Esophagus (tissue), 2 donors: ENCODE measurements at regions not wholly inside any gene's neighbourhood (a gene's known extent, or its start where the extent isn't known, plus 50 kb on each side); places are given as distances from the start of the nearest gene placed in this dataset.

Source experiments
- H3K27ac ChIP-seq, 2 donors: one replicate each; pipeline ENCODE4 v1.5.1; 2013; ENCODE audit warnings: low read depth in 2 of 2, mild to moderate bottlenecking in 2 of 2, inconsistent platforms in 1 of 2, low read length in 1 of 2, moderate library complexity in 1 of 2
- H3K27me3 ChIP-seq, 2 donors: one replicate each; pipeline ENCODE4 v1.6.1; 2013; ENCODE audit warnings: low read length in 2 of 2, control low read depth in 1 of 2, mild to moderate bottlenecking in 1 of 2; ENCODE audit not compliant: insufficient read depth in 2 of 2, control insufficient read depth in 1 of 2
- H3K36me3 ChIP-seq, 2 donors: one replicate each; pipeline ENCODE4 v1.6.1; 2013; ENCODE audit warnings: low read length in 1 of 2; ENCODE audit not compliant: control insufficient read depth in 2 of 2, insufficient read depth in 2 of 2
- H3K4me1 ChIP-seq, 2 donors: one replicate each; pipeline ENCODE4 v1.6.1; 2013; ENCODE audit warnings: low read length in 1 of 2; ENCODE audit not compliant: control insufficient read depth in 2 of 2, insufficient read depth in 2 of 2
- H3K4me3 ChIP-seq, 2 donors: one replicate each; pipeline ENCODE4 v1.5.1; 2013; ENCODE audit warnings: low read length in 2 of 2, mild to moderate bottlenecking in 2 of 2, low read depth in 1 of 2, moderate library complexity in 1 of 2
- H3K9me3 ChIP-seq, 2 donors: one replicate each; pipeline ENCODE4 v1.6.1; 2013; ENCODE audit warnings: mild to moderate bottlenecking in 2 of 2, low read depth in 1 of 2, low read length in 1 of 2, moderate library complexity in 1 of 2; ENCODE audit not compliant: control insufficient read depth in 2 of 2, insufficient read depth in 1 of 2
- WGBS, 2 donors: extraction: QIAGEN DNeasy Blood & Tissue Kit; methylation state at CpG; one replicate each; pipeline ENCODE4 v1.1.7; 2013; 5-methylcytosine and 5-hydroxymethylcytosine counted together
- donor health status: healthy with polysubstance abuse.
- donor health status: Bipolar disorder and iron deficiency.

DNA sequence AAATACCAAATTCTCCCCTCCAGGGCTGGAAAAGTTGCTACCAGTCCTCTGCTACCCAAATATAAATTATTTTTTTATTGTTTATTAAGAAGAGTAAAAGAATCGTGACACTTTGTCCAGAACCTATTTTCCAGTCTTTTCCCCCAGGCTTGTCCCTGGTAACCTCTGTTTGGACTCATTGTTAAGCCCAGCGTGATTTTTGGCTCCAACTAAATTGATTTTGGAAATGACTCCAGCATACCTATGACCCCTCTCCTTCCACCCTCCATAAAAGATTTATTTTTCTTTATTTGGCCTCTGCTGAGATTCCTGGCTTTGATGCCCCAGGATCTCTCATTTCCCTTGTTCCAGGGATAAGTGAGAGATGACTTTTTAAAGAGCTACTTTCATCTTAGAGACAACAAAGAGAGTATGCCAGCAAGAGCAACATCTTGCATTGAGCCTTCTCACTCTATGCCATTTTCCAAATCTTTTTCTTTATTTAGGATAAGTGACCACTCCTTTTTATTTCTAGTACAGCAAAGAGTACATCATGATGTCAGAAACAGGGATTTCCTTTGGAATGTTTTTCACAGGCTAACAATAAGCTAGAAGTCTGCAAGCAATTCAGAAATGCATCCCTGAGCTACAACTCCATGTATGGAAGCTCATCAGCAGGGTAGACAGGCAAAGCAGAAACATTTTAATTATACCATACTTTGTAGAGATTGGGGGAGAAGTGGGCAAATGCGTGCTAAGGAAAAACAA, 75.8 kb downstream of the DAD1 start:
- Histone ChIP-seq H3K4me1 (no peaks in the 10 kb centered on the region), H3K4me3 (no peak overlapping the region)
- WGBS, 2 donors: 48 to 49% methylated on average over 3 of the region's 3 CpGs

DNA sequence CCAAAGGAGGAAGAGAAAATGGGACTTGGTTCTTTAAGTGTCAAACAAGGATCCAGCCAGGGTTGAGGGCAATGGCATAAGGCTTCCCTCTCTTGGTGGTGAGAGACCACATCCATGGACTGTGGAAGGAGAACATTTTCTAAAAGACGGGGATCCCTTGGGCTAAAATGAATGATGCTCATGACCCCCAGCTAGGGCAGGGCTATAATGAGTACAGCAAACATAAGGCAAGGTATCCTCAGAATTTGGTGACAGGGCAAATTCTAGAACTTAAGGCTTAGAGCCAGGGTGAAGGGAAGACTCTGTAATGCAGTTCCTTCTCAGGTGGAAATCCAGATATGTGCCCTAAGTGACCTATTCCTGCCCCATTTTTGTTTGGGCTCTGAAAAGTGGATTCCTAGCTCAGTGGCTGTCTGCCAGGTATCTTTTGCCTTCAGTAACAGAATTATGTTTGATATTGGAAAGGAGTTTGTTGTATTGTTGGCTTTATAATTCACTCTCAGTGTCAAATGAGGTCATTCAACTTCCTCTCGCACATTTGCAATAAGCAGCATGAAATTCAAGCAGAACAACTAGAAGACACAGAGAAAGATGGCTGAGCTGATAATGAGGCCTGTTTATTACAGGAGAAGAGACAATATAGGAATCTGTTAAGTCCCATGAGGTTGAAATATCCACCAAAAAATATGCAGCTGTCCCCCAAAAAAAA, 76.8 kb downstream of the DAD1 start:
- Histone ChIP-seq H3K36me3 (no peaks in the 10 kb centered on the region), H3K4me3 (no peak overlapping the region), H3K9me3 (peaks cover 0 to 2% of the 10 kb centered on the region in 2 donors), H3K27me3 (no peaks in the 10 kb centered on the region), H3K27ac (peak overlapping the region; percentile 31 to 46), H3K4me1 (no peaks in the 10 kb centered on the region)
- 67 to 74% methylated on average over 2 of the region's 2 CpGs for WGBS, 2 donors

More for the DNA sequence above, 75.8 kb downstream of the DAD1 start:
- peaks cover 0 to 2% of the 10 kb centered on the region in 2 donors for H3K9me3 ChIP-seq
- peak overlapping the region; percentile 35 to 60 for H3K27ac ChIP-seq
- no peaks in the 10 kb centered on the region for H3K36me3 ChIP-seq
- no peaks in the 10 kb centered on the region for H3K27me3 ChIP-seq

GRCh38 chr14:22510527-22511110, 78.4 kb downstream of the DAD1 start:
- no peaks in the 10 kb centered on the region for H3K36me3 ChIP-seq
- H3K4me3 ChIP-seq: no peak overlapping the region
- no peaks in the 10 kb centered on the region for H3K4me1 ChIP-seq
- no peaks in the 10 kb centered on the region for H3K27me3 ChIP-seq
- no peak overlapping the region for H3K27ac ChIP-seq
- 51 to 54% methylated on average over 3 of the region's 3 CpGs for WGBS, 2 donors
- peaks cover 0 to 2% of the 10 kb centered on the region in 2 donors for H3K9me3 ChIP-seq

DNA sequence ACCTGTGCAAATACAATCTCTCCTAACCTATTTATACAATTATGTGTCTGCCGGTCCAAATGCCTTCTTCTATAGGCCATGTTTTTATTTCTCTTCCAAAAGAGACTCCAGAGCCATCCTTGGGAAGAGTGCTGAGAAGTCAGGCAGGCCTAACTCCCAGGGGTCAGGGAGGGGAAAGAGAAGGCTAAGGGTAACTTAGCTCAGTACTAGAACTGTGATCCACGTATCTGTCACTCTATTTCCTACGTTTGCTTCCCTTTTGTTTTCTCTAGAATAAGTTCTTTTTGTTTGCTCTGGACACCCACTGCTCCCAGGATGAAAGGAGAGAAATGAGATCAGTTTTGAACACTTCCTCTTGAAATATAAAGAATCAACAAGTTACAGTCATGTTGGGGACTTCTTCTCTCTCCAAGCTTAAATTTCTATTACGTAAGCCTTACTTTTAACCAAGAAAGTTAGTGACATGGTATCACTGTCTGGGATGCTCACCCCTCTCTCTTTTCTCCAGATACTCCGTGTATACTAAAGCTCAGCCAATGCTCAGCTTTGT, 79.2 kb downstream of the DAD1 start:
- no peak overlapping the region for H3K4me3 ChIP-seq
- 62 to 65% methylated on average over 5 of the region's 5 CpGs for WGBS, 2 donors
- H3K27ac ChIP-seq: peak overlapping the region in 1 of 2 donors; percentile 12
- H3K27me3 ChIP-seq: no peaks in the 10 kb centered on the region
- no peaks in the 10 kb centered on the region for H3K36me3 ChIP-seq
- no peaks in the 10 kb centered on the region for H3K9me3 ChIP-seq
- no peaks in the 10 kb centered on the region for H3K4me1 ChIP-seq

- 85 to 87% methylated on average over 7 of the region's 7 CpGs for WGBS, 2 donors
- no peaks in the 10 kb centered on the region for H3K9me3 ChIP-seq
- no peaks in the 10 kb centered on the region for H3K4me1 ChIP-seq
- H3K27me3 ChIP-seq: no peaks in the 10 kb centered on the region
- H3K36me3 ChIP-seq: no peaks in the 10 kb centered on the region
- no peak overlapping the region for H3K4me3 ChIP-seq
- peak overlapping the region in 1 of 2 donors; percentile 12 for H3K27ac ChIP-seq
Observed at GRCh38 chr14:22509036-22509709, 79.9 kb downstream of the DAD1 start.

GRCh38 chr14:22508662-22509035, 80.4 kb downstream of the DAD1 start:
- Histone ChIP-seq H3K4me1 (no peaks in the 10 kb centered on the region), H3K27ac (no peak overlapping the region), H3K9me3 (no peaks in the 10 kb centered on the region), H3K36me3 (no peaks in the 10 kb centered on the region), H3K27me3 (no peaks in the 10 kb centered on the region), H3K4me3 (no peak overlapping the region)
- WGBS, 2 donors: 79 to 88% methylated on average over 4 of the region's 4 CpGs

- Histone ChIP-seq H3K27me3 (no peaks in the 10 kb centered on the region), H3K4me3 (no peak overlapping the region), H3K36me3 (no peaks in the 10 kb centered on the region), H3K4me1 (no peaks in the 10 kb centered on the region), H3K27ac (no peak overlapping the region), H3K9me3 (no peaks in the 10 kb centered on the region)
- 85 to 87% methylated on average over 2 of the region's 2 CpGs for WGBS, 2 donors
Observed at GRCh38 chr14:22508150-22508457, 80.9 kb downstream of the DAD1 start.

DNA sequence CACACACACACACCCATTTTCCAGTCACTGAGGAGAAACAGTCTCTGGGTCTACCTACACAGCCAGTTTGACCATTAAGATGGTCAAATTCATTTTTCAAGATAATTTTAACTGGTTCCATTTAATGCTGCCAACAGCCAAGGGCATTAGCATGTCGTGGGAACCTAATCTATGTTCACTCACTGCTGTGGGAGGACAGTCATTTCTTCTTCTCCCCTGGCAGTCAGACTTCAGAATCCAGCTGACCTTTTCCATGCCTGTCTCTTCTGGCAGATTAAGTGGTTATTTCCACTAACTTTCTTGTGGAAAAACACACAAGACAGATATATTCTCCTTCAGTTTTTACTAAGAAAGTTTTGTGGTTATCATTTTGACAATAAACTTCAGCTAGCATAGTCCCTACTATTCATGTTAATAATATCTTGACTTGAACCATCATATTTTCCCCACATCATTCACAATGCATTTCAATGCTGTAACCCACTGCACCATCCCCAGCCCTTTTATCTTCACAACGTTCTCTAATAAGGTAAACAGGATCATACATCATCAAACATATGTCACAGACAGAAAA, 82.2 kb downstream of the DAD1 start:
- Histone ChIP-seq H3K4me1 (peaks cover 2% of the 10 kb centered on the region in 2 donors), H3K36me3 (no peaks in the 10 kb centered on the region), H3K27ac (no peak overlapping the region), H3K9me3 (no peaks in the 10 kb centered on the region), H3K27me3 (no peaks in the 10 kb centered on the region), H3K4me3 (no peak overlapping the region)
- WGBS, 2 donors: 46 to 53% methylated on average over 2 of the region's 2 CpGs

GRCh38 chr14:22506378-22506710, 82.7 kb downstream of the DAD1 start:
- 85 to 86% methylated on average over 6 of the region's 6 CpGs for WGBS, 2 donors
- no peaks in the 10 kb centered on the region for H3K36me3 ChIP-seq
- H3K9me3 ChIP-seq: no peaks in the 10 kb centered on the region
- H3K4me1 ChIP-seq: peaks cover 2% of the 10 kb centered on the region in 2 donors
- no peak overlapping the region for H3K4me3 ChIP-seq
- H3K27me3 ChIP-seq: no peaks in the 10 kb centered on the region
- no peak overlapping the region for H3K27ac ChIP-seq
